ENCODE measurements at regions not wholly inside any gene's neighbourhood (a gene's known extent, or its start where the extent isn't known, plus 50 kb on each side); places are given as distances from the start of the nearest gene placed in this dataset.

DNA sequence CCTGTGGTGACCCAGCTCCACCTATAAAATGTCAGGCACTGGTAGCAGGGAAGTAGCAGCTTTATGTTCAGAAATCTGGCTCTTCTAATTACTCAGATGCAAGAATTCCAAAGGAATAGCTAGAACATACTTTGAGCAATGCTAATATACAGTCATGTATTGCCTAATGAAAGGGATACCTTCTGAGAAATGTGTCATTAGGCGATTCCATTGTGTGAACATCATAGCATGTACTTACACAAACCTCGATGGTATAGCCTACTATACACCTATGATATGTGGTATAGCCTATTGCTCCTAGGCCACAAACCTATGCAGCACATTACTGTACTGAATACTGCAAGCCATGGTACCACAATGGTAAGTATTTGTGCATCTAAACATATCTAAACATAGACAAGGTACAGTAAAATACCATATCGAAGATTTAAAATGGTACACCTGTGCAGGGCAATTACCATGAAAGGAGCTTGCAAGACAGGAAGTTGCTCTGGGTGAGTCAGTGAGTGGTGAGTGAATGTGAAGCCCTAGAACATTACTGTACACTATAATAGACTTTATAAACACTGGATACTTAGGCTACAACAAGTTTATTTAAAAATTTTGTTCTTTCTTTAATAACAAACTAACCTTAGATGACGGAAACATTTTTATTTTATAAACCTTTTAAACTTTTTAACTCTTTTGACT lies 50.3 kb upstream of the ETAA1 start:
- no peak for DNase-seq (ENCODE audit: low spot score)
- TF ChIP-seq, protein P1, sequence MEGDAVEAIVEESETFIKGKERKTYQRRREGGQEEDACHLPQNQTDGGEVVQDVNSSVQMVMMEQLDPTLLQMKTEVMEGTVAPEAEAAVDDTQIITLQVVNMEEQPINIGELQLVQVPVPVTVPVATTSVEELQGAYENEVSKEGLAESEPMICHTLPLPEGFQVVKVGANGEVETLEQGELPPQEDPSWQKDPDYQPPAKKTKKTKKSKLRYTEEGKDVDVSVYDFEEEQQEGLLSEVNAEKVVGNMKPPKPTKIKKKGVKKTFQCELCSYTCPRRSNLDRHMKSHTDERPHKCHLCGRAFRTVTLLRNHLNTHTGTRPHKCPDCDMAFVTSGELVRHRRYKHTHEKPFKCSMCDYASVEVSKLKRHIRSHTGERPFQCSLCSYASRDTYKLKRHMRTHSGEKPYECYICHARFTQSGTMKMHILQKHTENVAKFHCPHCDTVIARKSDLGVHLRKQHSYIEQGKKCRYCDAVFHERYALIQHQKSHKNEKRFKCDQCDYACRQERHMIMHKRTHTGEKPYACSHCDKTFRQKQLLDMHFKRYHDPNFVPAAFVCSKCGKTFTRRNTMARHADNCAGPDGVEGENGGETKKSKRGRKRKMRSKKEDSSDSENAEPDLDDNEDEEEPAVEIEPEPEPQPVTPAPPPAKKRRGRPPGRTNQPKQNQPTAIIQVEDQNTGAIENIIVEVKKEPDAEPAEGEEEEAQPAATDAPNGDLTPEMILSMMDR (IDR thresholded peaks at IDR 0.05; ENCODE audit: extremely low read depth, missing control alignments) = no peak
